Body of pancreas (tissue), 4 donors: ENCODE measurements at regions not wholly inside any gene's neighbourhood (a gene's known extent, or its start where the extent isn't known, plus 50 kb on each side); places are given as distances from the start of the nearest gene placed in this dataset.

Source experiments
- ATAC-seq: fragments of 150-250 bp; one replicate; pipeline ENCODE4 v1.9.1; 2016
- DNase-seq, 4 donors: peaks; one replicate each; pipeline ENCODE4 v3.0.0-alpha.2; 2019
- H3K27ac ChIP-seq, 4 donors: fragments of 200-600 bp; sonication (generic); 1 replicate in 3 of 4; 2 replicates in 1 of 4; pipeline versions ENCODE4 v1.5.1 to v1.6.1; 2016 to 2019; ENCODE audit warnings: mild to moderate bottlenecking in 1 of 4, mixed read lengths in 1 of 4, moderate library complexity in 1 of 4
- H3K27me3 ChIP-seq, 2 donors: fragments of 200-600 bp; sonication (generic); one replicate each; pipeline ENCODE4 v1.6.0; 2016; ENCODE audit warnings: mild to moderate bottlenecking in 1 of 2
- H3K36me3 ChIP-seq, 2 donors: fragments of 200-600 bp; sonication (generic); replicated peaks in 1 of 2; 2 replicates each; pipeline ENCODE4 v1.5.1; 2016; ENCODE audit warnings: low read depth in 2 of 2; ENCODE audit not compliant: insufficient read depth in 1 of 2
- H3K4me1 ChIP-seq: fragments of 200-600 bp; sonication (generic); one replicate; pipeline ENCODE4 v1.6.0; 2016
- H3K4me3 ChIP-seq, 2 donors: fragments of 200-600 bp; sonication (generic); 1 replicate in 1 of 2; 2 replicates in 1 of 2; pipeline ENCODE4 v1.5.1; 2016 to 2019
- H3K9me3 ChIP-seq, 3 donors: fragments of 200-600 bp; sonication (generic); 1 replicate in 2 of 3; 2 replicates in 1 of 3; pipeline ENCODE4 v1.5.1; 2016
- POLR2A ChIP-seq, 3 donors: fragments of 450-650 bp; IDR thresholded peaks; one replicate each; pipeline ENCODE4 v1.6.1; 2016; ENCODE audit warnings: antibody characterized with exemption in 3 of 3, mild to moderate bottlenecking in 2 of 3
- WGBS, 2 donors: methylation state at CpG; one replicate each; pipeline ENCODE4 v1.1.5; 2017; 5-methylcytosine and 5-hydroxymethylcytosine counted together
- intact Hi-C: fragments of 100-400 bp; cut with DNase I; formaldehyde crosslinking; loops from one replicate; pipeline ENCODE4 v1.15.1; 2023
- TF ChIP-seq, protein P1 (sequence below), 7 experiments: fragments of 450-650 bp in 4 of 7; fragments of 200-600 bp in 3 of 7; sonication (generic) in 3 of 7; IDR thresholded peaks; one replicate each; pipeline ENCODE4 v1.5.1; 2016 to 2019; ENCODE audit warnings: antibody characterized with exemption in 7 of 7

DNA sequence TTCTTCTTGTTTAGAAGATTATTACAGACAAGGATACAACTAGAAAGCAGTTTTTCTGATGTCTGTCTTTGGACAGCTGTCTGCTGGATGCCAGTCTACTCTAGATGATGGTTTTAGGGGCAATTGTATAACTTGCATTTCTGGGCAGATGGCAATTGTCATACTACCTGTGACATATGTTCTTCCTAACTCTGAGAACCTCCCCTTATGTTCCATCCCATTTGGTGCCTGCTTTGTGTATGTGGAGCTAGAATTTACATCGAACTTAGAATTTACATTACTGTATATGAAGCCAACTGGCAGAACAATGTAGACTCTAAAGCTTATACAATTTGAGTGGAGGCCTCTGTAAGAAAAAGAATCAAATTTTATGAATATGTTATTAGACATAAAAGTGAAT is 430.2 kb upstream of the SEL1L start:
- H3K27ac ChIP-seq, result no peak overlapping the region
- H3K9me3 ChIP-seq, result no peaks in the 10 kb centered on the region
- DNase-seq (no peak), ATAC-seq (no peak)
- H3K36me3 ChIP-seq, result no peaks in the 10 kb centered on the region
- no peak for TF ChIP-seq POLR2A (IDR thresholded peaks at IDR 0.05)
- TF ChIP-seq, protein P1, sequence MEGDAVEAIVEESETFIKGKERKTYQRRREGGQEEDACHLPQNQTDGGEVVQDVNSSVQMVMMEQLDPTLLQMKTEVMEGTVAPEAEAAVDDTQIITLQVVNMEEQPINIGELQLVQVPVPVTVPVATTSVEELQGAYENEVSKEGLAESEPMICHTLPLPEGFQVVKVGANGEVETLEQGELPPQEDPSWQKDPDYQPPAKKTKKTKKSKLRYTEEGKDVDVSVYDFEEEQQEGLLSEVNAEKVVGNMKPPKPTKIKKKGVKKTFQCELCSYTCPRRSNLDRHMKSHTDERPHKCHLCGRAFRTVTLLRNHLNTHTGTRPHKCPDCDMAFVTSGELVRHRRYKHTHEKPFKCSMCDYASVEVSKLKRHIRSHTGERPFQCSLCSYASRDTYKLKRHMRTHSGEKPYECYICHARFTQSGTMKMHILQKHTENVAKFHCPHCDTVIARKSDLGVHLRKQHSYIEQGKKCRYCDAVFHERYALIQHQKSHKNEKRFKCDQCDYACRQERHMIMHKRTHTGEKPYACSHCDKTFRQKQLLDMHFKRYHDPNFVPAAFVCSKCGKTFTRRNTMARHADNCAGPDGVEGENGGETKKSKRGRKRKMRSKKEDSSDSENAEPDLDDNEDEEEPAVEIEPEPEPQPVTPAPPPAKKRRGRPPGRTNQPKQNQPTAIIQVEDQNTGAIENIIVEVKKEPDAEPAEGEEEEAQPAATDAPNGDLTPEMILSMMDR (IDR thresholded peaks at IDR 0.05), result no peak
- H3K4me3 ChIP-seq, result no peak overlapping the region
- no peaks in the 10 kb centered on the region for H3K4me1 ChIP-seq
- no peaks in the 10 kb centered on the region for H3K27me3 ChIP-seq
- intact Hi-C loops, result no loop called here
- WGBS, 2 donors, result 46 to 72% methylated on average over 1 of the region's 1 CpG

DNA sequence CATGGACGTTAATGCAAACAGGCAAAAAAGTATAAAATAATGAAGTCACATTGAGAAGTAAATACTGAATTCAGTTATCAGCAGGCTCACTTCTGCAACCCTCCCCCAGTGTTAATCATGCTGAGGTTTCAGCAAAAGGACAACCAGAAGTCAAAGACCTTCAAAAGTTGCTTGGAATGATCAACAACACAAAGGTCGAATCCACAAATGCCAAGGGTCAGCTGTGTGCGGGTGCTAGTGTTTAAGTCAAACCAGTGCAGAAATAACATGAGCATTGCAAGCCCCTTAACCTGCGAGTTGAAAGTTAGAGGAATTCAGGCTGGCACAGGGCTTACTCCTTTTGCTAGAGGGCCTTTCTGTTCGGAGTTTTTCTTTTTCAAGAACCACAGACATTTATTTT is 436.7 kb upstream of the SEL1L start:
- intact Hi-C loops, result no loop called here
- ATAC-seq (no peak), DNase-seq (no peak)
- Histone ChIP-seq H3K36me3 (no peaks in the 10 kb centered on the region), H3K9me3 (no peaks in the 10 kb centered on the region), H3K27ac (no peak overlapping the region), H3K4me1 (no peaks in the 10 kb centered on the region), H3K27me3 (no peaks in the 10 kb centered on the region), H3K4me3 (no peak overlapping the region)
- TF ChIP-seq POLR2A (IDR thresholded peaks at IDR 0.05), result no peak
- TF ChIP-seq, protein P1 (IDR thresholded peaks at IDR 0.05), result no peak
- 53 to 55% methylated on average over 5 of the region's 5 CpGs for WGBS, 2 donors

DNA sequence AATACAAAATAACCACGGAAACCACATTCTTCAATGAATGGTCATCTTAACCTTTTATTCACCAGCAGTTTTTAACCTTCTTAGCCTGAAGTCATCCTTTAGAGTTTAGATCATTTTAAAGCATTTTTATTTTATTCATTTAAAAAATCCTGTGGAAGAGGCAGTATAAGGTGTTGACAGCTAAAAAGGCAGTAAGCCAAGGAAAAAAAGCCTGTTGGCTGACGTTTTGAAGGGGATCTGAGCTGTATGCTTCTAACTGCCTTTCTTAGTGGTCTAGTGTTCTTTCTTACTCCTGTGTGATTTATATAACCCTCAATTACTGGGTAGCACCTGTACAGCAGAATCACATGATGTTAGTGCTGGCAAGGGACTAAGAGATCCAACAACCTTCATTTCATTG is 438.3 kb upstream of the SEL1L start:
- H3K4me3 ChIP-seq, result no peak overlapping the region
- no peak for ATAC-seq
- intact Hi-C loops, result no loop called here
- WGBS, 2 donors, result 25 to 32% methylated on average over 2 of the region's 2 CpGs
- TF ChIP-seq POLR2A (IDR thresholded peaks at IDR 0.05), result no peak
- TF ChIP-seq, protein P1 (IDR thresholded peaks at IDR 0.05), result no peak
- H3K27me3 ChIP-seq, result no peaks in the 10 kb centered on the region
- no peaks in the 10 kb centered on the region for H3K4me1 ChIP-seq
- H3K27ac ChIP-seq, result no peak overlapping the region
- no peaks in the 10 kb centered on the region for H3K9me3 ChIP-seq
- H3K36me3 ChIP-seq, result no peaks in the 10 kb centered on the region
- DNase-seq, result no peak

DNA sequence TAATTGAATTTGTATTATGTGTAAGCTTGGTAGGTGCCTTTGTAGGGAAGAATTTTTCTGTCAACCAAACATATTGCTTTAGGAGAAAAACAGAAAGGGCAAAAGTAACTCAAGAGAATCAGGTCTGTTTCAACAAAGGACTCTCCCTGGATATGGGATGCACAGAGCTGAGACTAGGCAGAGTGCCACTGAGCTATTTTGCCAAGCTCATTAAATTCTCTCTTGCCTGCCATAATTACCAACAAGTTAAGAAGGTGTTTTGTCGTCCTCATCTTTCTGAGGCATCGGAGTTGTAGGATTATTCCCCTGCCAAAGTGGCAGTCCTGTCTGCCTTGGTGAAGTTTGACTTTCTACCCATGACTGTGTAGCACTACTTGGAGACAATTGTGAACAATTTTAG is 438.9 kb upstream of the SEL1L start:
- no peak for TF ChIP-seq POLR2A (IDR thresholded peaks at IDR 0.05)
- TF ChIP-seq, protein P1 (IDR thresholded peaks at IDR 0.05), result no peak
- Histone ChIP-seq H3K27me3 (no peaks in the 10 kb centered on the region), H3K36me3 (no peaks in the 10 kb centered on the region), H3K27ac (no peak overlapping the region), H3K9me3 (no peaks in the 10 kb centered on the region), H3K4me3 (no peak overlapping the region), H3K4me1 (no peaks in the 10 kb centered on the region)
- 62 to 63% methylated on average over 2 of the region's 2 CpGs for WGBS, 2 donors
- intact Hi-C loops, result no loop called here
- ATAC-seq (no peak), DNase-seq (no peak)

DNA sequence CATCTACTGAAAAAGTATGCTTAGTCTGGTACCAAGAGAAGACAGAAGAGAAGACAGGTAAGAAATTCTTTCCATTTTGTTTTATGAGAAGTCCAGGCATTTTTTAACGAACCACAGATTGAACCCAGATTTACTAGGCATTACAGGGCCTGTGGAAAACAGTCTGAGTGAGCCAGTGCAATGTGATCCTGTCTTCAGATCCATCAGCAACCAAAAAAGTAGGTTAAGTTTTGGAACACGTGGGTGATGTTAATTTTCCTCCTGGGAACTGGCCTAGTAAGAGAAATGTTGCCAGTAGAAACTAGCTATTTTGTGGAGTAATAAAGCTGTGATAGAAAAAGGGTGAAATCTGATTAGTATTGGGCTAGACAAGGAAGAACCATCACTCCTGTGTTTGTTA is 440.9 kb upstream of the SEL1L start:
- intact Hi-C loops, result no loop called here
- whole genome bisulfite sequencing, 2 donors, result 36 to 48% methylated on average over 2 of the region's 2 CpGs
- H3K27me3 ChIP-seq, result no peaks in the 10 kb centered on the region
- H3K4me1 ChIP-seq, result no peaks in the 10 kb centered on the region
- no peak overlapping the region for H3K4me3 ChIP-seq
- H3K27ac ChIP-seq, result no peak overlapping the region
- DNase-seq (no peak), ATAC-seq (no peak)
- H3K9me3 ChIP-seq, result no peaks in the 10 kb centered on the region
- no peaks in the 10 kb centered on the region for H3K36me3 ChIP-seq
- no peak for TF ChIP-seq POLR2A (IDR thresholded peaks at IDR 0.05)
- TF ChIP-seq, protein P1 (IDR thresholded peaks at IDR 0.05), result no peak
